ENCODE measurements at regions not wholly inside any gene's neighbourhood (a gene's known extent, or its start where the extent isn't known, plus 50 kb on each side); places are given as distances from the start of the nearest gene placed in this dataset.

DNA sequence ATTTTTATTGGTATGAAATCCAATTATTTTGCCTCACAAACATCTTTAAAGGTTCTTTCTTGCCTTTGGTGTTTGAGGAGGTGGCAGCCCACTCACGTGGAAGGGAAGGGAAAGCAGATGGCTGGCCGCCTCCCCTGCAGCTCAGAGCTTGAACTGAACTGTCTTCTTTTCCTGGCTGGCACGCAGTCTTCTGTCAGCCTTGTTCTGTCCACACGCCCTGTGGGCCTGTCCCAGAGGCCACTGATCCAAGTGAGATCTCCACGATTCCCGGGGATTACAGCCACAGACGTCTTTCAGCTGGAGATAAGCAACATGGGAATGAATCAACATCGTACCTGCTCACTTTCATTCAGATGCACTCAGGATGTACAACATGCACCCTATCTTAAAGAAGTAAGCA lies 73.3 kb downstream of the TMEM18 start:
- Histone ChIP-seq H3K4me3 (no peak overlapping the region), H3K27me3 (ENCODE audit: low read depth) (no peaks in the 10 kb centered on the region), H3K36me3 (no peaks in the 10 kb centered on the region), H3K27ac (no peak overlapping the region), H3K9me3 (no peaks in the 10 kb centered on the region), H3K4me1 (no peaks in the 10 kb centered on the region)
- TF ChIP-seq, protein P1, sequence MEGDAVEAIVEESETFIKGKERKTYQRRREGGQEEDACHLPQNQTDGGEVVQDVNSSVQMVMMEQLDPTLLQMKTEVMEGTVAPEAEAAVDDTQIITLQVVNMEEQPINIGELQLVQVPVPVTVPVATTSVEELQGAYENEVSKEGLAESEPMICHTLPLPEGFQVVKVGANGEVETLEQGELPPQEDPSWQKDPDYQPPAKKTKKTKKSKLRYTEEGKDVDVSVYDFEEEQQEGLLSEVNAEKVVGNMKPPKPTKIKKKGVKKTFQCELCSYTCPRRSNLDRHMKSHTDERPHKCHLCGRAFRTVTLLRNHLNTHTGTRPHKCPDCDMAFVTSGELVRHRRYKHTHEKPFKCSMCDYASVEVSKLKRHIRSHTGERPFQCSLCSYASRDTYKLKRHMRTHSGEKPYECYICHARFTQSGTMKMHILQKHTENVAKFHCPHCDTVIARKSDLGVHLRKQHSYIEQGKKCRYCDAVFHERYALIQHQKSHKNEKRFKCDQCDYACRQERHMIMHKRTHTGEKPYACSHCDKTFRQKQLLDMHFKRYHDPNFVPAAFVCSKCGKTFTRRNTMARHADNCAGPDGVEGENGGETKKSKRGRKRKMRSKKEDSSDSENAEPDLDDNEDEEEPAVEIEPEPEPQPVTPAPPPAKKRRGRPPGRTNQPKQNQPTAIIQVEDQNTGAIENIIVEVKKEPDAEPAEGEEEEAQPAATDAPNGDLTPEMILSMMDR (IDR thresholded peaks at IDR 0.05), result no peak
- ATAC-seq (no peak), DNase-seq (no peak)
- intact Hi-C loops (cut with DNase I), result no loop called here

DNA sequence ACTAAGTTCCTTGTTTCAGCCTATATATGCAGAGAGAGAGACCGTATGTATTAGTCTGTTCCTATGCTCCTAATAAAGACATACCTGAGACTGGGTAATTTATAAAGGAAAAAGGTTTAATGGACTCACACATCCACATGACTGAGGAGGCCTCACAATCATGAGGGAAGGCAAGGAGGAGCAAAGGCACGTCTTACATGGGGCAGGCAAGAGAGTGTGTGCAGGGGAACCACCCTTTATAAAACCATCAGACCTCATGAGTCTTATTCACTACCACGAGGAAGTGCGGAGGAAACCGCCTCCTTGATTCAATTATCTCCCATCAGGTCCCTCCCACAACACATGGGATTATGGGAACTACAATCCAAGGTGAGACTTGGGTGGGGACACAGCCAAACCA lies 73.8 kb downstream of the TMEM18 start:
- ATAC-seq, result no peak
- H3K4me1 ChIP-seq, result no peaks in the 10 kb centered on the region
- no peaks in the 10 kb centered on the region for H3K9me3 ChIP-seq
- no peak overlapping the region for H3K4me3 ChIP-seq
- H3K27ac ChIP-seq, result no peak overlapping the region
- intact Hi-C loops (cut with DNase I), result no loop called here
- DNase-seq, result no peak
- no peaks in the 10 kb centered on the region for H3K36me3 ChIP-seq
- no peaks in the 10 kb centered on the region for H3K27me3 ChIP-seq (ENCODE audit: low read depth)
- TF ChIP-seq, protein P1 (IDR thresholded peaks at IDR 0.05), result no peak

DNA sequence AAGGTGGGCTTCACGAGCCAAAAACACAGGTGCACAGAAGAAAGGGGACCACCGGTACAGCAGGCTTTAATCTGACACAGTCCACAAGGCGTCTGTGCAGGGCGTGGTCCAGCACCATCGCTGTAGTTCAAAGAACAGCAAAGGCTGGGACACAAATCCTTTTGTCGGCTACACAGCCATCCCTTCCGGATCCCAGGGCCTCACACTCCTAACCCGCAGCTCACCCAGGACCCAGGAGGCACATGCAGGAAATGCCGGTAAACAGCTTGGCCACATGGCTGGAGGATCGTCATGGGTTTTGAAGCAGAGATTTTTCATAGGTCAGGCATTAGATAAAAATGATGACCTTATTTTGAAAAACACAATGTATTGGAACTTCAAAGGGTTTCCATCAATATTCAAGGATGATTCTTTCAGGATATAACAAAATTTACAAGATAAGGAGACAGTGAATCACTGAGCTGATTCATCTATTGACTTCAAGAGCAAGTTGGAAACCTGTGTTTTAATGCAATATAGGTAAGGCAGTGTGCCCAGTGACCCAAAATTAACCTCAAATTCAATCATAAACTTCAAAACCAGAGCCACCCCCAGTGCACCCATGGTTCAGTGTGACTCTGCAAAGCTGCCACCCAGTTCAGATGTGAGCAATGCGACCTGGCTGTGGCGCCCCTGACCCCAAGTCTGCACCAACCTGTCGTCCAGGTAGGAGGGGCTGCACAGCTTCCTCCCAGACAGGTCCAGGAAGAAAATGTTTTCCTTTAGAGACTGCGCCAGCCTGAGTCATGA lies 74.4 kb downstream of the TMEM18 start:
- no peaks in the 10 kb centered on the region for H3K4me1 ChIP-seq
- intact Hi-C loops (cut with DNase I), result no loop called here
- H3K27me3 ChIP-seq (ENCODE audit: low read depth), result no peaks in the 10 kb centered on the region
- no peaks in the 10 kb centered on the region for H3K36me3 ChIP-seq
- H3K27ac ChIP-seq, result no peak overlapping the region
- TF ChIP-seq, protein P1 (IDR thresholded peaks at IDR 0.05), result no peak
- DNase-seq (no peak), ATAC-seq (no peak)
- H3K4me3 ChIP-seq, result no peak overlapping the region
- H3K9me3 ChIP-seq, result no peaks in the 10 kb centered on the region

DNA sequence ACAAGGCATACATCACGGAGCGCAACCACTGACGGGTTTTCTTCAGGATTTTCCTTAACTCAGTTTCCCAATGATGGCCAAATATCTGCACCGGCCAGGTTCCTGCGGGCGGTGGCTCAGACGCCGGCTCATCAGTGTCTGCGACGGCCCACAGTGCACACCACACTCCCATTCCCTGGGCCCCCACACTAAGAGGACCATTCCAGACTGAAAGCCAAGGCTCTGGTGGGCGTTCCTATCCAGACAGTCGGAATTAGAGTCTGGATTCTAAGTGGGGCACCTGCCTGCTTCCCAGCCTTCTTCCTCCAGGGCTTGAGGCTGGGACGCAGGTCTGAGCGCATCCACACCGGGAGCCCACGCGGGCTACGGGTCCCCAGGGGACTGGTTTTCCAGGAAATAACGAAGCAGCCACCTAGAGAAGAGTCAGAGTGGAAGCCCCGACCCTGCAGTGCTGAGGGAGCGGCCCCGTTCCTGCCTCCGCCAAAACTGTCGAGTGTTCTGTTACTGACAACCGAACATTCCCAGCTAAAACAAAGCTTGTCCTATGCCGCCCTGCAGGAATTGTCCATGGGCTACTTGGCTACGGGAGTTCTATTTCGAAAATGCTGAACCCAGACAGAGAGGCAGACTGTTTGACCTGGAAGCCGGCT lies 75.3 kb downstream of the TMEM18 start:
- no peak overlapping the region for H3K4me3 ChIP-seq
- no peak overlapping the region for H3K27ac ChIP-seq
- no peak for ATAC-seq
- TF ChIP-seq, protein P1 (IDR thresholded peaks at IDR 0.05), result no peak
- no peaks in the 10 kb centered on the region for H3K36me3 ChIP-seq
- no peaks in the 10 kb centered on the region for H3K27me3 ChIP-seq (ENCODE audit: low read depth)
- H3K4me1 ChIP-seq, result no peaks in the 10 kb centered on the region
- DNase-seq, result no peak
- intact Hi-C loops (cut with DNase I), result no loop called here
- H3K9me3 ChIP-seq, result no peaks in the 10 kb centered on the region

DNA sequence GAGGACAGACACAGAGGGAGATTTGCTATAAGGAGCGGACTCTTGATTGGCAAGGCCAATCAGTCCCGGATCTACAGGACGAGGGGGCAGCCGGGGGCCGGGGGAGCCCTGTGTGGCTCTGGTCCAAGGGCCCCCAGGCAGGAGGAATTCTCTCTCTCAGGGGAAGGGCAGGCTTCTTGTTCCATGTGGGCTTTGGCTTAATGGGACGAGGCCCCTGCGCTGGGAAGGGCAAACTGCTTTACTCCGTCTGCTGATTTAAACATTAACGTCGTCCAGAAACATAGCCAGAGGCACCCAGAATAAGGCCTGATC lies 75.9 kb downstream of the TMEM18 start:
- TF ChIP-seq, protein P1 (IDR thresholded peaks at IDR 0.05), result no peak
- Histone ChIP-seq H3K27me3 (ENCODE audit: low read depth) (no peaks in the 10 kb centered on the region), H3K9me3 (no peaks in the 10 kb centered on the region), H3K27ac (no peak overlapping the region), H3K36me3 (no peaks in the 10 kb centered on the region), H3K4me1 (no peaks in the 10 kb centered on the region), H3K4me3 (no peak overlapping the region)
- intact Hi-C loops (cut with DNase I), result no loop called here
- no peak for DNase-seq
- no peak for ATAC-seq
